ENCODE measurements at regions not wholly inside any gene's neighbourhood (a gene's known extent, or its start where the extent isn't known, plus 50 kb on each side); places are given as distances from the start of the nearest gene placed in this dataset.
"Not testable (repeated sequence)": the region's sequence is repeated elsewhere in the genome, so short reads cannot be mapped to it uniquely, and the experiment has no call there.

DNA sequence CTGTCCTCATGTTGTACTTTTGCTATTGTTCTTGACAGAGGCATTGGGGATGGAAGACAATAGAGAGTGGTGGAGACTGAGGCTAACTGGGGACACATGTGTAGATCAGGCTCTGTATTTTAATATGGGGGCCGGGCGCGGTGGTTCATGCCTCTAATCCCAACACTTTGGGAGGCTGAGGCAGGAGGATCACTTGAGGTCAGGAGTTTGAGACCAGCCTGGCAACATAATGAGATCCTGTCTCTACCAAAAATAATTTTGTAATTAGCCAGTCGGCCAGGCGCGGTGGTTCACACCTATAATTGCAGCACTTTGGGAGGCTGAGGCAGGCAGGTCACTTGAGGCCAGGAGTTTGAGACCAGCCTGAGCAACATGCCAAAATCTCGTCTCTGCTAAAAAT lies 72.5 kb upstream of the FOXK1 start:
- CTCF ChIA-PET: interaction anchor here (0.8 to 4.6 kb wide), 4 partner anchors 21 to 146 kb away, joined by 3 to 51 read pairs (median 4); no protein-coding TSS in a partner anchor
- H3K27me3 ChIP-seq (replicated peaks in 2 of 5; ENCODE audit: control insufficient read depth in 4 of 5, insufficient read depth in 5 of 5, low read length in 4 of 5); DNase-seq; H3K9me3 ChIP-seq (ENCODE audit: control extremely low read depth in 1 of 5, control insufficient read depth in 4 of 5, insufficient read depth in 2 of 5, low read depth in 1 of 5, low read length in 4 of 5); H3K4me3 ChIP-seq (ENCODE audit: control insufficient read depth in 1 of 7, extremely low read depth in 1 of 7, insufficient read depth in 4 of 7, low read depth in 2 of 7, low read length in 6 of 7); H3K36me3 ChIP-seq (ENCODE audit: control insufficient read depth in 4 of 4, insufficient read depth in 4 of 4, low read length in 3 of 4); POLR2A ChIA-PET; H3K27ac ChIP-seq (ENCODE audit: insufficient read depth in 1 of 2, low read depth in 1 of 2, low read length in 2 of 2, poor library complexity in 1 of 2, severe bottlenecking in 2 of 2): not testable (repeated sequence)
- 98% methylated on average over 7 of the region's 7 CpGs for WGBS (ENCODE audit: insufficient coverage)
- H3K4me1 ChIP-seq (ENCODE audit: control extremely low read depth in 1 of 4, control insufficient read depth in 4 of 4, insufficient read depth in 4 of 4, low read length in 3 of 4): peaks cover 2 to 28% (median 23%) of the 10 kb centered on the region in 4 experiments

- Histone ChIP-seq H3K9me3 (ENCODE audit: control extremely low read depth in 1 of 5, control insufficient read depth in 4 of 5, insufficient read depth in 2 of 5, low read depth in 1 of 5, low read length in 4 of 5) (no peaks in the 10 kb centered on the region), H3K4me3 (ENCODE audit: control insufficient read depth in 1 of 7, extremely low read depth in 1 of 7, insufficient read depth in 4 of 7, low read depth in 2 of 7, low read length in 6 of 7) (no peak overlapping the region), H3K36me3 (ENCODE audit: control insufficient read depth in 4 of 4, insufficient read depth in 4 of 4, low read length in 3 of 4) (no peaks in the 10 kb centered on the region), H3K27ac (ENCODE audit: insufficient read depth in 1 of 2, low read depth in 1 of 2, low read length in 2 of 2, poor library complexity in 1 of 2, severe bottlenecking in 2 of 2) (no peak overlapping the region), H3K4me1 (ENCODE audit: control extremely low read depth in 1 of 4, control insufficient read depth in 4 of 4, insufficient read depth in 4 of 4, low read length in 3 of 4) (peaks cover 2 to 31% (median 23%) of the 10 kb centered on the region in 4 experiments), H3K27me3 (replicated peaks in 2 of 5; ENCODE audit: control insufficient read depth in 4 of 5, insufficient read depth in 5 of 5, low read length in 4 of 5) (no peaks in the 10 kb centered on the region)
- CTCF ChIA-PET: interaction anchor here (0.6 to 4.6 kb wide), 7 partner anchors 16 to 144 kb away, joined by 3 to 51 read pairs (median 8); no protein-coding TSS in a partner anchor
- DNase-seq: peak; percentile 75 to 85 (median 82)
- POLR2A ChIA-PET: no interaction called here
- WGBS (ENCODE audit: insufficient coverage): 53% methylated on average over 8 of the region's 8 CpGs
These were observed 71.2 kb upstream of the FOXK1 start for GRCh38 chr7:4610768-4611467.

DNA sequence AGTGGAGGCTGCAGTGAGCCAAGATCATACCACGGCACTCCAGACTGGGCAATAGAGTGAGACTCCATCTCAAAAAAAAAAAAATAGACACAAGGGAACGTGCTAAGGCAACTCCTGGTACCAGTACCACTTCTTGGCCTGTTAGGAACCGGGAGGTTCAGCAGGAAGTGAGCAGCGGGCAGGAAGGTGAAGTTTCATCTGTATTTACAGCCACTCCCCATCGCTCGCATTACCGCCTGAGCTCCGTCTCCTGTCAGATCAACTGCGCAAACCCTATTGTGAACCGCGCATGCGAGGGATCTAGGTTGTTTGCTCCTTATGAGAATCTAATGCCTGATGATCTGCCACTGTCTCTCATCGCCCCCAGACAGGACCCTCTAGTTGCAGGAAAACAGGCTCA lies 69.9 kb upstream of the FOXK1 start:
- WGBS (ENCODE audit: insufficient coverage): 92% methylated on average over 12 of the region's 13 CpGs
- DNase-seq: peak in 1 of 3 donors; percentile 15
- ChIA-PET POLR2A (no interaction called here), CTCF (interaction anchor here (0.6 to 4.6 kb wide), 5 partner anchors 13 to 143 kb away, joined by 4 to 51 read pairs (median 9); no protein-coding TSS in a partner anchor)
- Histone ChIP-seq H3K36me3 (ENCODE audit: control insufficient read depth in 4 of 4, insufficient read depth in 4 of 4, low read length in 3 of 4) (no peaks in the 10 kb centered on the region), H3K4me3 (ENCODE audit: control insufficient read depth in 1 of 7, extremely low read depth in 1 of 7, insufficient read depth in 4 of 7, low read depth in 2 of 7, low read length in 6 of 7) (no peak overlapping the region), H3K4me1 (ENCODE audit: control extremely low read depth in 1 of 4, control insufficient read depth in 4 of 4, insufficient read depth in 4 of 4, low read length in 3 of 4) (peaks cover 2 to 31% (median 23%) of the 10 kb centered on the region in 4 experiments), H3K27me3 (replicated peaks in 2 of 5; ENCODE audit: control insufficient read depth in 4 of 5, insufficient read depth in 5 of 5, low read length in 4 of 5) (no peaks in the 10 kb centered on the region), H3K9me3 (ENCODE audit: control extremely low read depth in 1 of 5, control insufficient read depth in 4 of 5, insufficient read depth in 2 of 5, low read depth in 1 of 5, low read length in 4 of 5) (no peaks in the 10 kb centered on the region), H3K27ac (ENCODE audit: insufficient read depth in 1 of 2, low read depth in 1 of 2, low read length in 2 of 2, poor library complexity in 1 of 2, severe bottlenecking in 2 of 2) (peak overlapping the region in 1 of 2 experiments; percentile 78)

DNA sequence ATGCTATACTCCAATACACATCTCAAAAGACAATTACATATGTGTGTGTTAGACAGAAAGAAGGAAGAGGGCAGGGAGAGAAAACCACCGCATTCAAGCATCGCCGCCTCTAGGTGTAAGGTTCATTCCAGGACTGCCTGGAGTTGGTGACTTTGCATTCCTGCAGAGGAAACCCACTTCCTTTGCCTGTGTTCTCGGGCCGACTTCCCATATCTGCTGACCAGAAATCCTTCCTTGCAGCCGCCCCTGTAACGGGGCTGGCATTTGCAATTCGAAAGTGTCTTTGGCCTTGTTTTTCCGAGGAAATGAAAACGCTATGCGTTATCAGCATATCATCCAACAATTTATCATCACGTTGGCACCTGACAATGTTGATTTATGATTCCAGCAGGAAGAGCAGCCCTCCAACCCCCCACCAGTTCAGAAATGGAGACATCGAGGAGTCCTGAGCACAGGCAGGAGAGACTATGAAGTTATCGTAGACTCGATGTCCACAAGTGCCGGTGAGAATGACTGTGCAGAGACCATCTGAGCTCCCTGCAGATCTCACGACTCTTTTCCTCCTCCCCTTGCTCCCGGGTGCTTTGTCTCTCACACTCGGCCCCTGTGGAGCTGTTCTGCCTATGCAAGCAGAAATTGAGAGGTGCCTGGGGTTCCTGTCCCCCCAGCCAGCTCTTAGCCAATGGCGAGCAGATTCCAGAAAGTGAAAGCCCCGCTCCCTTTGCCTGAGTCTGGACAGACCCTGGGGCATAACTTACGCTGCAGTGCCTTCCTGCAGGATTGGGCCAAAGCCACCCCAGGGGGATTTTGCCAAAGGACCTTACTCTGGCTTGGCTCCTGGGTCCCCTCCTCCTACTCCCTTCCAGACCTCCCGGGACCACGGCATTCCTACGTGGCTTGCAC lies 68.9 kb upstream of the FOXK1 start:
- no peaks in the 10 kb centered on the region for H3K9me3 ChIP-seq (ENCODE audit: control extremely low read depth in 1 of 5, control insufficient read depth in 4 of 5, insufficient read depth in 2 of 5, low read depth in 1 of 5, low read length in 4 of 5)
- ChIA-PET CTCF (interaction anchor here (0.9 to 4.6 kb wide), 5 partner anchors 12 to 142 kb away, joined by 4 to 51 read pairs (median 5); no protein-coding TSS in a partner anchor), POLR2A (interaction anchor here (1.4 kb wide), 1 partner anchor 28 kb away, joined by 9 read pairs; no protein-coding TSS in a partner anchor)
- WGBS (ENCODE audit: insufficient coverage): 2% methylated on average over 25 of the region's 25 CpGs
- H3K27me3 ChIP-seq (replicated peaks in 2 of 5; ENCODE audit: control insufficient read depth in 4 of 5, insufficient read depth in 5 of 5, low read length in 4 of 5): no peaks in the 10 kb centered on the region
- H3K4me3 ChIP-seq (ENCODE audit: control insufficient read depth in 1 of 7, extremely low read depth in 1 of 7, insufficient read depth in 4 of 7, low read depth in 2 of 7, low read length in 6 of 7): peak overlapping the region; percentile 34 to 64 (median 56)
- peaks cover 2 to 31% (median 23%) of the 10 kb centered on the region in 4 experiments for H3K4me1 ChIP-seq (ENCODE audit: control extremely low read depth in 1 of 4, control insufficient read depth in 4 of 4, insufficient read depth in 4 of 4, low read length in 3 of 4)
- peak overlapping the region; percentile 36 to 78 for H3K27ac ChIP-seq (ENCODE audit: insufficient read depth in 1 of 2, low read depth in 1 of 2, low read length in 2 of 2, poor library complexity in 1 of 2, severe bottlenecking in 2 of 2)
- peak; percentile 79 to 89 (median 81) for DNase-seq
- no peaks in the 10 kb centered on the region for H3K36me3 ChIP-seq (ENCODE audit: control insufficient read depth in 4 of 4, insufficient read depth in 4 of 4, low read length in 3 of 4)

GRCh38 chr7:4613846-4614548 lies 68.1 kb upstream of the FOXK1 start:
- no peaks in the 10 kb centered on the region for H3K27me3 ChIP-seq (replicated peaks in 2 of 5; ENCODE audit: control insufficient read depth in 4 of 5, insufficient read depth in 5 of 5, low read length in 4 of 5)
- CTCF ChIA-PET: interaction anchor here (0.9 to 4.6 kb wide), 7 partner anchors 11 to 141 kb away, joined by 3 to 51 read pairs (median 5); no protein-coding TSS in a partner anchor
- no peaks in the 10 kb centered on the region for H3K9me3 ChIP-seq (ENCODE audit: control extremely low read depth in 1 of 5, control insufficient read depth in 4 of 5, insufficient read depth in 2 of 5, low read depth in 1 of 5, low read length in 4 of 5)
- peak overlapping the region; percentile 36 to 78 for H3K27ac ChIP-seq (ENCODE audit: insufficient read depth in 1 of 2, low read depth in 1 of 2, low read length in 2 of 2, poor library complexity in 1 of 2, severe bottlenecking in 2 of 2)
- peaks cover 2 to 31% (median 23%) of the 10 kb centered on the region in 4 experiments for H3K4me1 ChIP-seq (ENCODE audit: control extremely low read depth in 1 of 4, control insufficient read depth in 4 of 4, insufficient read depth in 4 of 4, low read length in 3 of 4)
- H3K36me3 ChIP-seq (ENCODE audit: control insufficient read depth in 4 of 4, insufficient read depth in 4 of 4, low read length in 3 of 4): no peaks in the 10 kb centered on the region
- peak in 2 of 3 donors; percentile 5 to 23 for DNase-seq
- peak overlapping the region in 5 of 7 experiments; percentile 40 to 64 (median 56) for H3K4me3 ChIP-seq (ENCODE audit: control insufficient read depth in 1 of 7, extremely low read depth in 1 of 7, insufficient read depth in 4 of 7, low read depth in 2 of 7, low read length in 6 of 7)
- 47% methylated on average over 12 of the region's 15 CpGs for WGBS (ENCODE audit: insufficient coverage)
- POLR2A ChIA-PET: interaction anchor here (1.4 kb wide), 1 partner anchor 28 kb away, joined by 9 read pairs; no protein-coding TSS in a partner anchor

DNA sequence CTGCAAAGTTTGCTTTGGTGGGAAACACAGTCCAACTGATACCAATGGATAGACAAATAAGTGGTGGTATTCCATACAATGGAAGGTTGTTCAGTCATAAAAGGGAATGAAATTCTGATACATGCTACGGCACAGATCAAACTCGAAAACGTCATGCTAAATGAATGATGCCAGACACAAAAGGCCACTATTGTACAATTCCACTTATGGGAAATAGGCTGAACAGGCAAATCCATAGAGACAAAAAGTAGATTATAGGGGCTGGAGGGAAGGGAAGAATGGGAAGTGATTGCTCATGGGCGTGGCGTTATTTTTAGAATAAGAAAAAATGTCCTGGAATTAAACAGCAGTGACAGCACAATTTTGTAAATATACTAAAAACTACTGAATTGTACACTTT lies 66.0 kb upstream of the FOXK1 start:
- POLR2A ChIA-PET: interaction anchor here (0.7 kb wide), 1 partner anchor 614 kb away, joined by 5 read pairs; no protein-coding TSS in a partner anchor
- no peak overlapping the region for H3K27ac ChIP-seq (ENCODE audit: insufficient read depth in 1 of 2, low read depth in 1 of 2, low read length in 2 of 2, poor library complexity in 1 of 2, severe bottlenecking in 2 of 2)

More for the DNA sequence above, 66.0 kb upstream of the FOXK1 start:
- H3K36me3 ChIP-seq (ENCODE audit: control insufficient read depth in 4 of 4, insufficient read depth in 4 of 4, low read length in 3 of 4): no peaks in the 10 kb centered on the region
- WGBS (ENCODE audit: insufficient coverage): 100% methylated on average over 3 of the region's 5 CpGs
- H3K4me3 ChIP-seq (ENCODE audit: control insufficient read depth in 1 of 7, extremely low read depth in 1 of 7, insufficient read depth in 4 of 7, low read depth in 2 of 7, low read length in 6 of 7): no peak overlapping the region
- DNase-seq: no peak
- H3K9me3 ChIP-seq (ENCODE audit: control extremely low read depth in 1 of 5, control insufficient read depth in 4 of 5, insufficient read depth in 2 of 5, low read depth in 1 of 5, low read length in 4 of 5): no peaks in the 10 kb centered on the region
- H3K27me3 ChIP-seq (replicated peaks in 2 of 5; ENCODE audit: control insufficient read depth in 4 of 5, insufficient read depth in 5 of 5, low read length in 4 of 5): no peaks in the 10 kb centered on the region
- CTCF ChIA-PET: interaction anchor here (0.9 kb wide), 1 partner anchor 11 kb away, joined by 4 read pairs; no protein-coding TSS in a partner anchor
- peaks cover 2 to 43% (median 31%) of the 10 kb centered on the region in 4 experiments for H3K4me1 ChIP-seq (ENCODE audit: control extremely low read depth in 1 of 4, control insufficient read depth in 4 of 4, insufficient read depth in 4 of 4, low read length in 3 of 4)

Data from common myeloid progenitor, CD34-positive (primary cell).